Fibroblast of lung (primary cell): ENCODE measurements at regions not wholly inside any gene's neighbourhood (a gene's known extent, or its start where the extent isn't known, plus 50 kb on each side); places are given as distances from the start of the nearest gene placed in this dataset.

Experiments used
- DNase-seq, 2 donors: peaks; one replicate each; pipeline versions ENCODE4 v3.0.0 to v3.0.0-alpha.2; 2010; ENCODE audit warnings: low read depth in 2 of 2
- H2AFZ ChIP-seq: 2 replicates; pipeline ENCODE4 v1.5.1; 2012; ENCODE audit warnings: low read length, control low read depth, inconsistent platforms
- H3K27ac ChIP-seq: 2 replicates; pipeline ENCODE4 v1.5.1; 2011; ENCODE audit warnings: low read length, control low read depth; ENCODE audit not compliant: insufficient read depth
- H3K27me3 ChIP-seq: 2 replicates; pipeline ENCODE4 v1.5.1; 2011; ENCODE audit warnings: mild to moderate bottlenecking, low read length; ENCODE audit not compliant: control insufficient read depth, insufficient read depth
- H3K36me3 ChIP-seq: 2 replicates; pipeline ENCODE4 v1.5.1; 2011; ENCODE audit warnings: low read length; ENCODE audit not compliant: control insufficient read depth, insufficient read depth
- H3K4me1 ChIP-seq: 2 replicates; pipeline ENCODE4 v1.5.1; 2011; ENCODE audit warnings: low read length; ENCODE audit not compliant: control insufficient read depth, insufficient read depth; ENCODE audit errors: extremely low read depth
- H3K4me2 ChIP-seq: 2 replicates; pipeline ENCODE4 v1.5.1; 2011; ENCODE audit warnings: low read length, control low read depth; ENCODE audit not compliant: insufficient read depth; ENCODE audit errors: extremely low read depth
- H3K4me3 ChIP-seq, 4 experiments: fragments of 200-600 bp in 1 of 4; sonication (generic) in 1 of 4; replicated peaks in 1 of 4; 2 replicates each; pipeline ENCODE4 v1.5.1; 2011 to 2016; ENCODE audit warnings: low read length in 4 of 4, low read depth in 3 of 4, mild to moderate bottlenecking in 3 of 4, control low read depth in 2 of 4, inconsistent platforms in 1 of 4, mixed read lengths in 1 of 4; ENCODE audit not compliant: insufficient read depth in 1 of 4; ENCODE audit errors: control extremely low read depth in 1 of 4
- H3K79me2 ChIP-seq: 2 replicates; pipeline ENCODE4 v1.5.1; 2012; ENCODE audit warnings: mild to moderate bottlenecking, low read length, inconsistent platforms; ENCODE audit not compliant: control insufficient read depth, insufficient read depth
- H3K9ac ChIP-seq: 2 replicates; pipeline ENCODE4 v1.5.1; 2011; ENCODE audit warnings: mild to moderate bottlenecking, low read length, control low read depth; ENCODE audit not compliant: insufficient read depth
- H3K9me3 ChIP-seq: 2 replicates; pipeline ENCODE4 v1.5.1; 2012; ENCODE audit warnings: low read depth, low read length; ENCODE audit not compliant: control insufficient read depth, insufficient read depth
- H4K20me1 ChIP-seq: 2 replicates; pipeline ENCODE4 v1.5.1; 2011; ENCODE audit warnings: low read length; ENCODE audit not compliant: control insufficient read depth, insufficient read depth; ENCODE audit errors: extremely low read depth
- CTCF ChIP-seq, 2 donors: IDR thresholded peaks in 1 of 2; conservative IDR thresholded peaks in 1 of 2; 1 replicate in 1 of 2; 2 replicates in 1 of 2; pipeline ENCODE4 v1.5.1; 2011 to 2012; ENCODE audit warnings: low read length in 2 of 2, control low read depth in 1 of 2, inconsistent platforms in 1 of 2, low read depth in 1 of 2, mild to moderate bottlenecking in 1 of 2
- EZH2 ChIP-seq: IDR thresholded peaks from 2 replicates; pipeline ENCODE4 v1.5.1; 2012; ENCODE audit warnings: low read length, control low read depth, mild to moderate bottlenecking; ENCODE audit errors: missing control alignments

DNA sequence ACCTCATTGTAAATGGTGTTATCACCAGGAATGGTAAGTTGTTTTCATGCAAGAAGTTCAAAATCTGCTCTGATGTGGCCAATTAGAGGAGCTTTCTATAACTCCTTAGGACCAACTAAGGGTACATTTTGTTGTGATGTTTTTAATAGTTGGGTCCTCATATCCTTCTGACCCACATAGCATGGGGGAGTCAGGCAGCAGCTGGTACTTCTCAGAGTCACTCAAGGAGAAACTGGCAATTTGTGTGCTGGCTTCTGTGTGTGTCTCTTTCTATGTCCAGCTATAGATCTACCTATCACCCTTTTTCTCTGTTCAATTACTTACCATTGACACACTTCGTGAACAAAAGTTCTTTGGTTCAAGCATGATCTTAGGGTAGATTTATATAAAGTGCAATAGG is 194.3 kb upstream of the TENM3 start:
- no peak overlapping the region for H3K9ac ChIP-seq
- no peak overlapping the region for H2AFZ ChIP-seq
- H3K36me3 ChIP-seq, result no peaks in the 10 kb centered on the region
- H4K20me1 ChIP-seq, result no peaks in the 10 kb centered on the region
- no peaks in the 10 kb centered on the region for H3K27me3 ChIP-seq
- H3K79me2 ChIP-seq, result no peaks in the 10 kb centered on the region
- no peak for TF ChIP-seq CTCF (conservative IDR thresholded peaks at IDR 0.05 in 1 of 2, IDR thresholded peaks at IDR 0.05 in 1 of 2; ENCODE audit: low read depth in 1 of 2, low read length in 2 of 2)
- no peak for TF ChIP-seq EZH2
- no peak overlapping the region for H3K4me2 ChIP-seq
- H3K4me1 ChIP-seq, result no peaks in the 10 kb centered on the region
- peak in 1 of 2 donors; percentile 25 for DNase-seq
- H3K27ac ChIP-seq, result no peak overlapping the region
- no peak overlapping the region for H3K4me3 ChIP-seq
- no peaks in the 10 kb centered on the region for H3K9me3 ChIP-seq

DNA sequence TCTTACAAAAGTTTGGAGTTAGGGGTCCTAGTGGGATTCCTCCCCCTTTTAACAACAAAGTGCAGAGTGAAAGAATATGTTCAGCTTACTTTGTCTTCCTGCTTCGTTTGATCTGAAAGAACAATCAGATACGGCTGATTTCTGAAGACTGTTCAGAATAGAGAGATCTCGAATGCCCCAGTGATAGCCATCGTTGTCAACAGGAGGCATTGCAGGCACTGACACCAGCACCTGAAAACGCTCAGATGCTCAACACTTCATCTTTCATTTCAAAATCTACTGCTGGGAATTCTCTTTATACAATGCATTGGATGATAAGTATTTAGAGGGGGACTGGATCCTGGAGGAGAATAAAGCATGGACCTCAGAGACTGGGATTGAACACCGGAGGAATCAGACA is 186.3 kb upstream of the TENM3 start:
- H3K9me3 ChIP-seq, result no peaks in the 10 kb centered on the region
- H3K27ac ChIP-seq, result no peak overlapping the region
- no peak overlapping the region for H3K9ac ChIP-seq
- H3K36me3 ChIP-seq, result no peaks in the 10 kb centered on the region
- H3K4me2 ChIP-seq, result no peak overlapping the region
- no peak overlapping the region for H3K4me3 ChIP-seq
- no peak for TF ChIP-seq CTCF (conservative IDR thresholded peaks at IDR 0.05 in 1 of 2, IDR thresholded peaks at IDR 0.05 in 1 of 2; ENCODE audit: low read depth in 1 of 2, low read length in 2 of 2)
- TF ChIP-seq EZH2, result no peak
- H2AFZ ChIP-seq, result no peak overlapping the region
- H3K79me2 ChIP-seq, result no peaks in the 10 kb centered on the region
- DNase-seq, result no peak
- no peaks in the 10 kb centered on the region for H3K27me3 ChIP-seq
- H3K4me1 ChIP-seq, result no peaks in the 10 kb centered on the region
- no peaks in the 10 kb centered on the region for H4K20me1 ChIP-seq

- Histone ChIP-seq H3K27ac (no peak overlapping the region), H3K36me3 (no peaks in the 10 kb centered on the region), H3K4me2 (no peak overlapping the region), H3K4me1 (no peaks in the 10 kb centered on the region), H2AFZ (no peak overlapping the region), H4K20me1 (no peaks in the 10 kb centered on the region), H3K79me2 (no peaks in the 10 kb centered on the region), H3K9ac (no peak overlapping the region), H3K9me3 (no peaks in the 10 kb centered on the region), H3K27me3 (no peaks in the 10 kb centered on the region), H3K4me3 (no peak overlapping the region)
- DNase-seq, result peak in 1 of 2 donors; percentile 18
- no peak for TF ChIP-seq EZH2
- no peak for TF ChIP-seq CTCF (conservative IDR thresholded peaks at IDR 0.05 in 1 of 2, IDR thresholded peaks at IDR 0.05 in 1 of 2; ENCODE audit: low read depth in 1 of 2, low read length in 2 of 2)
Measured at GRCh38 chr4:182062458-182062857, 180.7 kb upstream of the TENM3 start.
